ENCODE measurements at regions not wholly inside any gene's neighbourhood (a gene's known extent, or its start where the extent isn't known, plus 50 kb on each side); places are given as distances from the start of the nearest gene placed in this dataset.

DNA sequence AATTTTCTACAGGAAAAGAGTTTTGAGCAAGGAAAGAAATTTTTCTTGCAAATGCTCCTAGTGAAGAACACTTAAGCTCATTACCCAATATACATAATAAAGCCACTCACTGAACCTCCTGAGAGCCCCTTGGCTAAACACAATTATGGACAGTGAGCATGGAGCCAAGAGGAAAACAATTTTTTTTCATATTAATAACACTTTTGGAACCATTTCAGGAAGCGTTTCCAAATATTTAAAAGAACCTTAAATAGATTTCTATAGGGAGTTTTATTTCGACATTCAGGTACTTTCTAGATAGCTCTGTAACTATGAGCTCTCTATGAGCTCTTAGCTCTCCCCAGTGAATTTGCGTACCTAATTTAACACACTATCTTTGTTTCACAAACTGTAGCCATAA, 581.1 kb downstream of the ZNF385D start:
- 60 to 64% methylated on average over 3 of the region's 3 CpGs for WGBS, 2 donors
- peaks cover 0 to 3% (median 0%) of the 10 kb centered on the region in 4 donors for H3K9me3 ChIP-seq
- no peak for DNase-seq (ENCODE audit: low spot score in 2 of 2)
- H3K27me3 ChIP-seq: no peaks in the 10 kb centered on the region
- H3K4me1 ChIP-seq: no peaks in the 10 kb centered on the region
- no peak overlapping the region for H3K27ac ChIP-seq
- H3K4me3 ChIP-seq: no peak overlapping the region
- TF ChIP-seq EP300 (IDR thresholded peaks at IDR 0.05): no peak
- TF ChIP-seq, protein P1, sequence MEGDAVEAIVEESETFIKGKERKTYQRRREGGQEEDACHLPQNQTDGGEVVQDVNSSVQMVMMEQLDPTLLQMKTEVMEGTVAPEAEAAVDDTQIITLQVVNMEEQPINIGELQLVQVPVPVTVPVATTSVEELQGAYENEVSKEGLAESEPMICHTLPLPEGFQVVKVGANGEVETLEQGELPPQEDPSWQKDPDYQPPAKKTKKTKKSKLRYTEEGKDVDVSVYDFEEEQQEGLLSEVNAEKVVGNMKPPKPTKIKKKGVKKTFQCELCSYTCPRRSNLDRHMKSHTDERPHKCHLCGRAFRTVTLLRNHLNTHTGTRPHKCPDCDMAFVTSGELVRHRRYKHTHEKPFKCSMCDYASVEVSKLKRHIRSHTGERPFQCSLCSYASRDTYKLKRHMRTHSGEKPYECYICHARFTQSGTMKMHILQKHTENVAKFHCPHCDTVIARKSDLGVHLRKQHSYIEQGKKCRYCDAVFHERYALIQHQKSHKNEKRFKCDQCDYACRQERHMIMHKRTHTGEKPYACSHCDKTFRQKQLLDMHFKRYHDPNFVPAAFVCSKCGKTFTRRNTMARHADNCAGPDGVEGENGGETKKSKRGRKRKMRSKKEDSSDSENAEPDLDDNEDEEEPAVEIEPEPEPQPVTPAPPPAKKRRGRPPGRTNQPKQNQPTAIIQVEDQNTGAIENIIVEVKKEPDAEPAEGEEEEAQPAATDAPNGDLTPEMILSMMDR (IDR thresholded peaks at IDR 0.05): no peak
- TF ChIP-seq POLR2A (IDR thresholded peaks at IDR 0.05): no peak
- no peaks in the 10 kb centered on the region for H3K36me3 ChIP-seq

DNA sequence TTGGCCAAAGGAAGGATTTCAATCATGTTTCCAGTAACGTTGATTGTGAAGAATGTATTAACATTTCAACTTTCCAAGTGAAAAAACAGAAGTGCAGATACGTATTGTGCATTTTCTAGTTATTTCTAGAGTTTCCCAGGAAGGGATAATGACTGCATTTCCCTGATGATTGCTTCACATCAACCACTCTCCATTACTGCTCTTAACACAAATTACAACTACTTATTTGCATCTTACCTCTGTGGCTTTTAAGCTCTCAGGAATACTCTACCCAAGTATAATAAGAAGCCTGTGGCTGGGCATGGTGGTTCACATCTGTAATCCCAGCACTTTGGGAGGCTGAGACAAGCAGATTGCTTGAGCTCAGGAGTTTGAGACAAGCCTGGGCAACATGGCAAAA, 582.5 kb downstream of the ZNF385D start:
- TF ChIP-seq EP300 (IDR thresholded peaks at IDR 0.05) (no peak), POLR2A (IDR thresholded peaks at IDR 0.05) (no peak)
- TF ChIP-seq, protein P1 (IDR thresholded peaks at IDR 0.05): no peak
- no peaks in the 10 kb centered on the region for H3K4me1 ChIP-seq
- DNase-seq (ENCODE audit: low spot score in 2 of 2): no peak
- H3K36me3 ChIP-seq: no peaks in the 10 kb centered on the region
- no peak overlapping the region for H3K27ac ChIP-seq
- no peaks in the 10 kb centered on the region for H3K9me3 ChIP-seq
- H3K4me3 ChIP-seq: no peak overlapping the region
- WGBS, 2 donors: 76 to 78% methylated on average over 2 of the region's 2 CpGs
- no peaks in the 10 kb centered on the region for H3K27me3 ChIP-seq

DNA sequence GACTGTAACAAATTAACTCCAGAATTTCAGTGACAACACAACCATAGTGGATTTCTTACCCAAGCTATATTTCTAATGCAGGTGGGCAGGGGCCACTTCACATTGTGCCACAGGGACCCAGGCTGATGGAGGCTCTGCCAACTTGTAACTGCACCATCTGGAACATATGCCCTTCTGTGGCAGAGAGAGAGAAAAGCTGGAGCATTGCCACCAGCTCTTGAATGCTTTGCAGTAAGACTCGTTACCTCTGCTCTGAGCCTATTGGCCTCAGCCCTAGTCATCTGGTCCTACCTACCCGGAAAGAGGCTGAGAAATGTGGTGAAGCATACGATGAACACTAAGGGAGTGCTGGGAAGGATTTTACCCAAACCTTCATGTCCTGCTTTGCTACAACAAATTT, 587.1 kb downstream of the ZNF385D start:
- WGBS, 2 donors: 81 to 85% methylated on average over 3 of the region's 3 CpGs
- no peak for TF ChIP-seq EP300 (IDR thresholded peaks at IDR 0.05)
- no peak for TF ChIP-seq POLR2A (IDR thresholded peaks at IDR 0.05)
- TF ChIP-seq, protein P1 (IDR thresholded peaks at IDR 0.05): no peak
- DNase-seq (ENCODE audit: low spot score in 2 of 2): no peak

DNA sequence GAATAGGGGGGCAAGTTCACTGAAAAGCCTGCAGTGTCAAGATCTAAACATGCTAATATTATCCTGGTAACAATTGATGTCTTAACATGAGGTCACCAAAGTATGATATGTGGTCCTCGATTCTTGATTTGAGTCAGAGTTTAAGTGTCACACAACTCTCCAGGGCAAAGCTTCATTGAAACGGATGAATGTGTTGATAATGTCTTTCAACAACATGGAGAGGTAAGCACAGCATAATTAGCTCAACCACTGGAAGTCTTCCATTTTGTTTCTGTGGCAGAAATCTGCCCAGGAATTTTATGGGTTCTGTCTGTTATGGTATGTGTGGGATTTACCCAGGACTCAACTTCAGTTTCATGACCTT, 591.5 kb downstream of the ZNF385D start:
- no peak overlapping the region for H3K27ac ChIP-seq

More for the DNA sequence above, 587.1 kb downstream of the ZNF385D start:
- no peaks in the 10 kb centered on the region for H3K27me3 ChIP-seq
- H3K36me3 ChIP-seq: no peaks in the 10 kb centered on the region
- no peaks in the 10 kb centered on the region for H3K4me1 ChIP-seq
- no peaks in the 10 kb centered on the region for H3K9me3 ChIP-seq
- no peak overlapping the region for H3K4me3 ChIP-seq
- no peak overlapping the region for H3K27ac ChIP-seq

DNA sequence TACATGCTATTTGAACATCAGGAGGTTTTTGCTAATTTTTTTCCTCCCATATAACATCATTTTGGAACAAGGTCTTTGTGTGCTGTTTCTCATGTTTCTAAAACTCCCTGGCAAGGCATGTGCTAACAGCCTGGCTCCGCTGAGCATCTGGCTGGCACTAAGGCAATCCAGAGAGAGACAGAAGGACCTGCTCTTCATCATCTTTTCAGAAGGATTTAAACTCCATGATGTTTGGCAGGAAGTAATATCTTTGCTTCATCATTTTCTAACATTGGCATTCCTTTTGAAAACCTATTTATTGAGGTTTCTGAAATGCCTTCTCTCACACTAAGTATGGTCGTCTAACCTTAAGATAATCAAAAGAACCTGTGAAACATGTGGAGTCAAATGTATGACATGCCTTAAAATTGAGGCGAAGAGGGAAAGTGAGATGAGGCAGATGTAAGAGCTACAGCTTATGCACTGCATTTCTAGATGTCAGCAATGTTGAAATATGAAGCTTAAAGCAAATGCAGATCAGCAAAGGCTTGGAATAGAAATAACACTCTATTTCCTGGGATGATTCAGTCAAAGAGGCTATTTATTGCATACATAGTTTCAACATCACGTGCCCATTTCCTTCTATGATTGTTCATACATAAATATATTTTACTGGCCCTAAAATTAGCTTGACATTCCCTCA, 592.0 kb downstream of the ZNF385D start:
- no peaks in the 10 kb centered on the region for H3K36me3 ChIP-seq
- no peak overlapping the region for H3K4me3 ChIP-seq
- WGBS, 2 donors: 33 to 36% methylated on average over 4 of the region's 4 CpGs
- no peak for DNase-seq (ENCODE audit: low spot score in 2 of 2)
- H3K27me3 ChIP-seq: no peaks in the 10 kb centered on the region
- no peaks in the 10 kb centered on the region for H3K9me3 ChIP-seq
- H3K27ac ChIP-seq: no peak overlapping the region
- no peaks in the 10 kb centered on the region for H3K4me1 ChIP-seq
- TF ChIP-seq EP300 (IDR thresholded peaks at IDR 0.05): no peak
- TF ChIP-seq POLR2A (IDR thresholded peaks at IDR 0.05): no peak
- TF ChIP-seq, protein P1 (IDR thresholded peaks at IDR 0.05): no peak

More for the DNA sequence above, 591.5 kb downstream of the ZNF385D start:
- WGBS, 2 donors: 25 to 29% methylated on average over 2 of the region's 2 CpGs
- Histone ChIP-seq H3K27me3 (no peaks in the 10 kb centered on the region), H3K4me3 (no peak overlapping the region), H3K4me1 (no peaks in the 10 kb centered on the region), H3K36me3 (no peaks in the 10 kb centered on the region), H3K9me3 (no peaks in the 10 kb centered on the region)
- no peak for DNase-seq (ENCODE audit: low spot score in 2 of 2)
- no peak for TF ChIP-seq POLR2A (IDR thresholded peaks at IDR 0.05)
- TF ChIP-seq, protein P1 (IDR thresholded peaks at IDR 0.05): no peak

All from tibial nerve (tissue), 4 donors.